Sigmoid colon (tissue), 4 donors: ENCODE measurements at regions not wholly inside any gene's neighbourhood (a gene's known extent, or its start where the extent isn't known, plus 50 kb on each side); places are given as distances from the start of the nearest gene placed in this dataset.

ENCODE experiments used
- CTCF ChIP-seq, 4 experiments: fragments of 450-650 bp in 3 of 4; fragments of 200-600 bp in 1 of 4; IDR thresholded peaks; one replicate each; pipeline ENCODE4 v1.5.1; 2016 to 2019; ENCODE audit warnings: antibody characterized with exemption in 4 of 4, mild to moderate bottlenecking in 3 of 4, moderate library complexity in 2 of 4
- EP300 ChIP-seq, 4 donors: sonication (generic); formaldehyde crosslinking; IDR thresholded peaks; one replicate each; pipeline ENCODE4 v1.6.1; 2017; ENCODE audit warnings: antibody characterized with exemption in 4 of 4
- POLR2A ChIP-seq, 2 donors: fragments of 450-650 bp; IDR thresholded peaks; one replicate each; pipeline ENCODE4 v1.6.1; 2016; ENCODE audit warnings: antibody characterized with exemption in 2 of 2, mild to moderate bottlenecking in 2 of 2, moderate library complexity in 2 of 2
- POLR2AphosphoS5 ChIP-seq, 4 donors: sonication (generic); formaldehyde crosslinking; IDR thresholded peaks; one replicate each; pipeline ENCODE4 v1.6.1; 2017; ENCODE audit warnings: antibody characterized with exemption in 4 of 4

- TF ChIP-seq CTCF (IDR thresholded peaks at IDR 0.05) = no peak
- TF ChIP-seq POLR2A (IDR thresholded peaks at IDR 0.05) = no peak
- no peak for TF ChIP-seq POLR2AphosphoS5 (IDR thresholded peaks at IDR 0.05)
- no peak for TF ChIP-seq EP300 (IDR thresholded peaks at IDR 0.05)
These were observed 50.5 kb upstream of the ST8SIA3 start for GRCh38 chr18:57301573-57302559.
